Fibroblast of skin of back (primary cell): ENCODE measurements at regions not wholly inside any gene's neighbourhood (a gene's known extent, or its start where the extent isn't known, plus 50 kb on each side); places are given as distances from the start of the nearest gene placed in this dataset.
"Not testable (repeated sequence)": the region's sequence is repeated elsewhere in the genome, so short reads cannot be mapped to it uniquely, and the experiment has no call there.

ENCODE experiments used
- DNase-seq: peaks from one replicate; pipeline ENCODE4 v3.0.0-alpha.2; 2013

DNA sequence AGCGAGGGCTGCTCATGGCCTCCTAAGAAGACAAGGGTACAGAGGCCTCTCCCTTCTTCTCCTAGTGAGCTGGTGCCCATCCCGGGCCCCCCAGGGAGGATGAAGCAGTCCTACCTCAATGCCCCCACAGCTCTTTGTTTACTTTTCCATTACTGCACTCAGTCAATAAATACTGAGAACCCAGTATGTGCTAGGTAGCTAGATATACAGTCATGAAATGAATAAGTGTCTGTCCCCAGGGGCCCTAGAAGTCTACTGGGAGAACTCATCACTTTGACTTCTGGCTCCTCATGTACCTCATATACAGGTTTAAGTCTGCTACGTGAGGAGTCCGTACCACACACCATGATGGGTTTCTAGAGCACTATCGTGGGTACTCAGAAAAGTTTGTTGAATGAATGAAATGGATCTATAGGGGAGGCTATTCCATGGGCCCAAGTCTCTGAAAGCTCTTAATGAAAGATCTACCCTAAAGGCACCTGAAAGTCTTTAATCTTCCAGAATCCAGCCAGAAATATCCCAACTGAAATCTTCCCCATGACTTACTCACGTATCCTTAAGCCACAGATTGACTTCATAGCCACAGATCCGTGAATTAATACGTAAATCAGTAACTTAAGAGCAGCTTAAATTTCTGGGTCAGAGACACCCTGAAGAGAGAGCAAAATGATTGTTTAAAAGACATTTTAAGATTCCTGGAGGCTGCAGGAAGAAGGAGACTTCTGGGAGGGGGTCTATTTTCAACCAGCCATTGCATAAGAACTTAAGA, 51.6 kb upstream of the POMP start:
- DNase-seq: no peak

DNA sequence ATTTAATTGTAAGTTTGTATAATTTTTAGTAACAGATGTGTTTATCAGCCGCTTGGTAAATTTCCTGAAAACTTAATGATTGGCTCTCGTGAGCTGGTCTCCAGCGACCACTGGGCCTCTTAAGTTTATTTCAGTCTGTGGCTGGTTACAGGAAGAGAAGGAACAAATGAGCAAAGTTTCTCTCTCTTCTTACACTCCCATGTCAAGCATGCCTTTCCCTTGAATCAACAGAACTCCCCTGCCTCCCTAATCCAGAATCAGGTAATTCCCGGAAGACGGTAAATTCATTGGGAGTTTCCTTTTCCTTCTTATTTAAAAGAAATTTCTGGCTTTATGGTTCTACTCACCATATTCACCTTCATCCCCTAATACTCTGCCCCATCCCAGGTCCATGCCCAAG, 52.5 kb upstream of the POMP start:
- DNase-seq: no peak

DNA sequence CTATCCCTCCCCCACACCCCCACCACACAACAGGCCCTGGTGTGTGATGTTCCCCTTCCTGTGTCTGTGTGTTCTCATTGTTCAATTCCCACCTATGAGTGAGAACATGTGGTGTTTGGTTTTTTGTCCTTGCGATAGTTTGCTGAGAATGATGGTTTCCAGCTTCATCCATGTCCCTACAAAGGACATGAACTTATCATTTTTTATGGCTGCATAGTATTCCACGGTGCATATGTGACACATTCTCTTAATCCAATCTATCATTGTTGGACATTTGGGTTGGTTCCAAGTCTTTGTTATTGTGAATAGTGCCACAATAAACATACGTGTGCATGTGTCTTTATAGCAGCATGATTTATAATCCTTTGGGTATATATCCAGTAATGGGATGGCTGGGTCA, 53.8 kb upstream of the POMP start:
- DNase-seq: not testable (repeated sequence)

DNA sequence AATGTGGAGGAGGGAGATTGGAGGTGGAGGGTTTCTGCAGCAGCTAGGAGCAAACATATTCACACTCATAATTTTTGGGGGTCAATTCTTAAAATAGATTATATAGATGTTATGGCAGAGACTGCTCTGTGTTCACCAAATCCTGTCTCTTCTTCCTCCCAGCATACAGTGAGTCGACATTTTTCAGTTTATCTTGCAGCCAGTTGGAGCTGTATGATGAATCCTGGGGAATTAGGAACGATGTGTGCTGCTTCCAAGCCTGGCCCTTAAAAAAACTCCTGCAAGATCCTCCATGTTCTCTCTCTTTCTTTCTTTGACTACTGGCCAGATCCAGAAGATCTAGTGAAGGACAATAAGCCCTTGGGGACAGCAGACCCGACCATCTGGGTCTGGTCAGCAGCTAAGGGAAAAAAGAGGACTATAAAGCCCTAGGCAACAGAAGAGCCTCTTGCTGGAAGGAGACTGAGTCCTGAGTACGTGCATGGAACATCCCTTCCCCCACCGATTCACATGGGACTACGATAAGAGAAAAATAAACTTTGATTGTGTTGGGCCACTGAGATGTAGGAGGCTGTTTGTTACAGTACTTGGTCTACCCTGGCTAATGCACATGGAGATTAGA, 55.8 kb upstream of the POMP start:
- no peak for DNase-seq

DNA sequence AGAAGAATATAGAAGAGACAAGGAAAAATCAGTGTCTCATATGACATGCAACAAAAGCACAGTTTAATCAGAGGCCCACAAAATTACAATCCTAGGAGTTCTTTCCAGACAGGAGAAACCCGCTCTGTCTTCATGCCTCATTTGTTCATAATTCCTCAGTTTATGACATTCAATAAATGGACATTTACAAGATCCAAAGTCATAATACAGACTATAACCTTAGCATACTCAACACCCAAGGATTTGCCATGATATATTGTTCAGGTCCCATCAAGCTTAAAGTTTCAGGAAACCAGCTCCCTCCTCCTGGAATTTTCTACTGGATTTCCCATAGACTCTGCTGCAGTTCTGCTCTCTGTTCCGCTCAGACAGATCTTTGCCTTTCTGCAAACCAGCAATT, 56.4 kb upstream of the POMP start:
- no peak for DNase-seq

DNA sequence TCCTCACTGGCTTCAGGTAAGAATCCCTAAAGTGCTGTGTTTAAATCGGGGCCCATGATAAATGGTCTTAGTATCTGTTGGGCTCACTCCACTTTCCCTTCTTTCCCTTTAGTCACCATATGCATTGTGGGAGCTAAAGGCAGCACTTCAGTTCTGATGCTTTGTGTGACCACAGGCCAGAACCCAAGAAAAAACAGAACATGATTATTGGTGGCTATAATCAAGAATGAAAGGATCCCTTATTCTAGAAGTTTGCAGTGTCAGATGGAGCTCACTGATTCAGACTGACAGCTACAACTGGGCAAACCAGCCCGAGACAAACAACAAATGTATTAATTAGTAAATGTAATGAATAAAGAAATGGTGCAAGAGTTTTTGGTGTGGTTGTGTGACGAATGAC, 57.3 kb upstream of the POMP start:
- DNase-seq: no peak

DNA sequence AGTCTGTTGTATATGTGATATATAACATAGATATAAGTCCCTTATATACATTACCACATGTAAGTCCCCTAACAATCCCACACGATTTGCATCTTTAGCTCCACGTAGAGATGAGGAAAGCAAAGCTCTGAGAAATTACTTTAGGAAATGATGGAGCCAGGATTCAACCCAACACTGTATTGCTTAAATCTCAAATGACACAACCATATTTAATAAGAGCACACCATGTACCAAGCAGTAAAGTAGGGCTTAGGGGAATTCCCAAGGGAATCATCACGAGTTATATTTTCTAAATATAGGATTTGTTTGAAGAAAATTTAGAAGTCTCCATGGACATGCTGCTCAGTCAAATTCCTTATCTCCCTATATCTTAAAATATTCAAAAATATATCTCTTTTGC, 61.3 kb upstream of the POMP start:
- no peak for DNase-seq

DNA sequence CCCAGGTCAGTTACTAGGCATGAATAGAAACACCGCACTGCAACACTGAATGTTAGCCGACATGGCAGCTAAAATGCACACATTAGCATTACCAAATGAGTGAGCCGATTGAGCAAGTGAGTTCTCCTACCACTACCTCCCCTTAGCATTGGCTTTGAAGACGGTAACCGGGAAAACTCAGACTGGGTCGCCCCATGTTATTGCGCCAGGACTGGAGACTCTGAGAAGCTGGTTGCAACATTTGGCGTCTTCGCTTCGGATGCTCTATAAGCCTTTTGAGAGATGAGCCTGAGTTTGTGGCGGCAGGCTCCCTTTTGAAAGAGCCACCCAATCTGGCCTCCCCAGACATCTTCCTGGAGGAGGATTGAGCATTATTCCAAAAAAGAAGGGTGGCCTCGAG, 68.5 kb upstream of the POMP start:
- no peak for DNase-seq

DNA sequence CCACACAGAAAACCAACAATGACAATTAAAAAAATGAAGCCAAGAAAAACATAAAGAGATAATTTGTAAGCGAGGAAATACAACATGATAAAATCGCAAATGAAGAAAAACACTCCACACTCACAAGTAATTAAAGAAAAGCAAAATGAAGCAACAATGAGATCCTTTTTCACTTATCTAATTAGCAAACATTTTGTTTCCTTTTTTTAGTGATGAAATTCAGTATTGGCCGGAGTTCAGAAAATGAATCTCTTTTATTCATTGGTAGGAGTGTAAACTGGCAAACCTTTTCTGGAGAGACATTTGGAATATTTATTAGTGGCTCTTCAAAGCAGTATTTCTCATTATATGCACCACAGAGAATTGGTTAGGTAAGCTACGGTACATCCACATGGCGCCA, 70.6 kb upstream of the POMP start:
- DNase-seq: no peak

DNA sequence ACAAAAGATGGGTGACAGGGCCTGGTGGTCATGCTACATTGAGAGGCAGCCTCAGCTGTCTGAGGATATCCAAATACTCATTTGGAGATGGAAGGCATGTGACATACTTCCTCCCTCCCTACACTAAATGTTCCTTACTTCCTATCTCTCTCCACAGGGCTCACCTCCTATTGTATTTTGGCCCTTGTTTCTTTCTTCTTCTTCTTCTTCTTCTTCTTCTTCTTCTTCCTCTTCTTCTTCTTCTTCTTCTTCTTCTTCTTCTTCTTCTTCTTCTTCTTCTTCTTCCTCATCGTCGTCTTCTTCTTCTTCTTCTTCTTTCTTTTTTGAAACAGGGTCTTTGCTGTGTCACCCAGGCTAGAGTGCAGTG, 71.8 kb upstream of the POMP start:
- DNase-seq: no peak

DNA sequence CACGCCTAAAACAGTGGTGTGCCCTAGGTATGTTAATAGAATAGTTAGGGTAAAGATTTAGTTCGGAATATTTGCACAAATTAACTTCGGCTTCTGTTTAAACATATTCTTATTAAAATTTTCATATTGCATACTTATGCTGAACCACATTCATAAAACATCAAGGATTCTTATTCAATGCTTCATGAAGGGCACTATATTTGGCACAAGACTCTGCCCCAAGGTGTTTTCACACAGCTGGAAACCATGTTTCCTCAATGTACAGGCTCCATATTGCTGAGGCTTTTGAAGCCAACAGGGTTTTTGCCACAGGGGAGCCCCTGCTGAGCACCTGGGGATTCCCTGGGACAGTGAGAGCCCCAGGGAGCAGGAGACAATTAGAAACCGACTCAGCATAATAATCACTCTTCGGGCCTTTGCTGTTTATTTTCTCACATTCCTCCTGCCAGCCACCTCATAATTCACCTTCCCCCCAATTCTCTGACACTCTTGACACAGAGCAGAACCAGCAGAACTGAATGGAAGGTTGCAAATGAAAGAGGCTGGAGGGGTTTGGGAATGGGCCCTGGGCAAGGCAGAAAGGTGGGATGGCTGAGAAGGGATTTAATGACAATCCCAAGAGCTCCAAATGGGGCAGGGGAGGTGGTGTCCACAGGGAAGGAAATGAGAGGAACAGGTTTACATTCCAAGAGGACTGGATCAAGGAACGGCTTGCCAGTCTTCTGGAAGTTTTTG, 72.3 kb upstream of the POMP start:
- DNase-seq: no peak

DNA sequence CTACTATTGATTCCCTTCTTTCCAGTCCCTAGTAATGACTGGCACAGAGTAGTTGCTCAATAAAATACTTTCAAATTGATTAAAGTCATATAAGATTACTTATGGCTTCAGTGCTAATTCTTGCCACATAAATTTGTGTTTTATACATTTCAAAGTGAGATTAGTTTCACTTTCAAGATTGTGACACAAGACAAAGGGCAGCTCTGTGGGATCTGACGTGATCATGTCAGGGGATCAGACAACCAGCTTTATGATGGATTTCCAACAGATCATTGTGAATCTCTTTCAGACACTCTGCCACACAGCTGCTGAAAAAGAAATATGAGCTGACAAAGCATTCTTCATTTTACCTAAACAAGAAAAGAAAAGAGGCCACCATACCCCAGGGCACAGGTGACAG, 73.4 kb upstream of the POMP start:
- no peak for DNase-seq

DNA sequence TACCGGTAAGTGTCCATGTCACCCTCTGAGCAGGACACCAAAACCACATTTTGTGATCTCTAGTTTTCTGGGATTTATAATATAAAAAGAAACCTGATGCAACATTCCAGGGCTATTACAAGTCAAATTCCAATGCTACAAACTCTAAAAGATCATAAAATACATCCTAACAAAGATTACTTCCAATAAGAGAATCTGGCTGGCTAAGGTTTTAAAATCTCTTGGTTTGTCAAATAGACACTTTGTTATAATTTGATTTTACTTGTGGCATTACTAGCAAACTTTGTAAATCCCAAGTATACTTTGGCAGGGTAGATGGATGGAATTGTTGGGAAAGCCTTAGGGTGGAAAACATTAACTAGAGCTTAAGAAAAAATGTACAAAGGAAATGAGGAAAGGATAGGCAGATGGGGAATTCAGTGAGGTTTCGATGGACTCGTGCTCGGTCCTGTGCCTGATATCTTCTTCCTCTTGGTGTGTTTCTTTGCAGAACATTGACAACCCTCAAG, 74.0 kb upstream of the POMP start:
- peak; percentile 86 for DNase-seq

DNA sequence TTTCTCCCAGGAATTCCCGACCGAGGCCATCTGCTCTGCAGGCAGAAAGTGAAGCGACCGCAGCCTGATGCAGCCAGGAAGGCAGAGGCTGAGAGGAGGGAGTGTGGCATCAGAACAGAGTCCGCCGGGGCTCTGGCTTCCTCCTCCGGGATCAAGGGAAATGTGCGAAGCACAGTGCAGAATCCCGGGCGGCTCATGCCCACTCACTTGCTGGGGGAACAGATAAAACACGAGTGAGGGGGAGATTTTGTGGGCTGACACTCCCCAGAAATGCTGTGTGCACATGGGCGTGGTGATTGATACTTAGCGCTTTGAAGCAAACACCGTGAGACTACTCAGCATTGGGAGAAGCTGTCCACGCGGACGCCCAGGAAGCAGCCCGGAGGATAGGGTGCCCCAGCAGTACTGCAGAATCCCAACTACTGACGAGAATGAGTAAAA, 75.3 kb upstream of the POMP start:
- peak; percentile 58 for DNase-seq

DNA sequence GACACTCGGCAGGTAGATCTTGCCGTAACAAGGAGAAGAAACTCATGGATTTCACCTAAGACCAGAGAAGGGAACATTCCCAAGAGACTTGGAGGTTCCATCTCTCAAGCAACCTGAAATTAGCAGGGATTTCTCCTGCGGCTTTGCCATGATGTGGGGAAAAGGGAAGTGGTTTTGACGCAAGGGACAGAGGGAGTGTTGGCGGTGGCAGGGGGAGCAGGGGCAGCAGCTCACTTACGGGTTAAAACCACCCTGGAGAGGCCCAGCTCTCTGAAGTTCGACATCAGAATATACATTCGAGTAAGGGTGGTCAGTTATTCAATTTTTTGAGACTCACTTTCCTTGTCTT, 76.1 kb upstream of the POMP start:
- DNase-seq: no peak

DNA sequence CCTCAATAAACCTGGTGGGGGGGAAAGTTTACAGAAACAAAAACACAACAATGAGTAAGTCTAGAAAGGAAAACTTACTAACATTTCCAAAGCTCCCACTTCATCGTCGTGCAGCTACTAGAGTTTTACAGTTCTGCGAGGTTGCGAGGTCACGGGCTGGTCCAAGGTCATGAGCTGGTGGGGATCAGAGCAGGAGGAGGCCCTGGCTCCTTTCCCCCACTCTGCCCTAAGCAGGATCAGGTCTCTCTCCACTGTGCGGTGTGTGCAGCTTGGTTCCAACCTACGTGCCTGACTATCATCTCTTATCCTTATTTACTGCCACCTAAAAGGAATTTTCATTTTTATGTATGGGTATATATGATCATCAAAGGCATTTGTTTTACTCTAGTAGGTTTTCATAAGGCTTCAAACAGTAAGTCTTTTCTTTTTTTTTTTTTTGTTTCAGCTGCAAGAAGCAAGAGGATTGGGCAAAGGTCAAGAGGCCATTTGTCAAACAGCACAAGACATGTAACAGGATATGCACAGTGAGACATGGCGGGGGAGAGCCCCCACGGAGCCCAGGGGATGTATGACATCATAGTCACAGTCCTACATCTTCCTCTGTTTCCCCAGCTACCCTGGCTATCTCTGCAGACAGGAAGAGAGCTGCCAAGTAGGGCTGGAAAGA, 76.6 kb upstream of the POMP start:
- DNase-seq: peak; percentile 30

DNA sequence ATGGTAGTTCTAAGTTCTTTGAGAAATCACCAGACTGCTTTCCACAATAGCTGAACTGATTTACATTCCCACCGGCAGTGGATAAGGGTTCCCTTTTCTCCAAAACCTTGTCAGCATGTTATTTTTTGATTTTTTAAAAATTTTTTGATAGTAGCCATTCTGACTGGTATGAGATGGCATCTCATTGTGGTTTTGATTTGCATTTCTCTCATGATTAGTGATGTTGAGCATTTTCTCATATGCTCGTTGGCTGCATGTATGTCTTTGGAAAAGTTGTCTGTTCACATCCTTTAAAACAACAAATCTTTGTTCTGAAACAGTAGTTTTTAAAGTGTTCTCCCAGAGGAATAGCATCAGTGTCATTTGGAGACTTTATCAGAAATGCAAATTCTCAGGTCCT, 77.5 kb upstream of the POMP start:
- peak; percentile 71 for DNase-seq

DNA sequence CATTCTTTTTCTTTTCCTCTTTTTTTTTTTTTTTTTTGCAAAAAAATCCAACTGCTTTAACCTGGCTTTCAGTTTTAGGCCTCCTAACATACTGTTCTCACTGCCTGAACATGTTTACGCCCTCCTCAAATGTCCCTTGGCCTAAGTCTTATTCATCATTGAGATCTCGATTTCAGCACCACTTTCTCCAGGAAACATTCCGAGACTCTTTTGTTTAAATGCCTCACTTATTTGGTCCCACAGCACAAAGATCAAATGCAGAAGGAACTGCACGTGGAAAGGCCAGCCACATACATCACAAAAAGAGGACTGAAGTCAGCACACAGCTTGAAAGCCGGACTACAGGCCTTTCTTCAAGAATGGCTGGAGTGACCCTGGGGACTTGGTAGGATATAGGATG, 79.2 kb upstream of the POMP start:
- DNase-seq: no peak

DNA sequence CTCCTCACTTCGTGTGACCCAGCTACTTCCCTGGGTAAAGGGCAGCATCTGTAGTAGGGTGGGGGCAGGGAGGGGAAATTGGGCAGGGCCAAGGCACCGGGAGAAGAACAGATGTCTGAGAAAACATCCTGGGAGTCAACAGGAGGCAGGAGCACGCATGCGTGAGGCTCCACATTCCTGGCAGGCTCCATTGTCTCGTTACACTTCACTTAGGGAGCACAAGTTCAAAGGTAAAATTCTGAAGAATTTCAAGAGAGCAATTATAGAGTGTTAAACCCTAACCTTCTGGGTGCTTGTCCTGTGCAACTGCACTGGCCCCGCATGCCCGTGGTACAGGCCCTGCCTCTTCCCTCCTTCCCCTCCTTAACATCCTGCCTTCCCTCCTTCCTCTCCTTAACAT, 79.6 kb upstream of the POMP start:
- DNase-seq: peak; percentile 33

DNA sequence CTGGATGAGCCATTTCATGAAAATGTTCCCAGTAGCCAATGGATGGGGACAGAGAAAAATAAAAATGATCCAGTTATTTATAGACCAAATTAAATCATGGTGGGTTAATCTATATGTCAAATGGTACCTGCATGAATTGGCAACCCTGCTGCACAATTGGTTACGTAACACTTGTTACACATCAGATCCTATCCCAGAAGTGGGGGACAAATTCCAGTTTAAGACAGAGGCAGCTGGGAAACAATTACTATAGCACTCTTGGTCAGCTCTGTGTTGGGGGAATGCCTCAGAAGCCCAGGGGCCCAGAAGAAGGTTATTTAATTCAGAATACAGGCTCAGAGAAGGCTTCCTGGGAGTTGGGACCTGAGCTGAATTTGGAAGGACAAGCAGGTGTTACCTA, 81.1 kb upstream of the FLT1 start:
- DNase-seq: no peak

DNA sequence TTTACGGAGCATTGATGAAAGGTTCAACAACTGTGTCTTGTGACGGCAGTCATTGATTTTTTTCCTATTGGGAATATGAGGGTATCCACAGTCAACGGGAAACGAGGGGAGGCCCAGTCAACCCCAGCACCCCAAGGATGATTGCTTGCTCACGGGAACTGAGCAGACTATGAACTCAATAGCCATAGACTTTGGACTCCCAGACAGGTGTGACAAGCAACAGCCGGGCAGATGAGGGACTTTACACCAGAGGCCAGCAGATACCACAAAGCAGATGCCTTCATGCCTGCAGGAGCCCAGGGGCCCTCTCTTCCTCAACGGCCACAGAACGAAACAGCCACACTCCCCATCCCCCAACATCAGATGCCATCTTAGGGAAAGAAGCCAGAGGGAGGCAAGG, 80.3 kb upstream of the FLT1 start:
- DNase-seq: no peak

DNA sequence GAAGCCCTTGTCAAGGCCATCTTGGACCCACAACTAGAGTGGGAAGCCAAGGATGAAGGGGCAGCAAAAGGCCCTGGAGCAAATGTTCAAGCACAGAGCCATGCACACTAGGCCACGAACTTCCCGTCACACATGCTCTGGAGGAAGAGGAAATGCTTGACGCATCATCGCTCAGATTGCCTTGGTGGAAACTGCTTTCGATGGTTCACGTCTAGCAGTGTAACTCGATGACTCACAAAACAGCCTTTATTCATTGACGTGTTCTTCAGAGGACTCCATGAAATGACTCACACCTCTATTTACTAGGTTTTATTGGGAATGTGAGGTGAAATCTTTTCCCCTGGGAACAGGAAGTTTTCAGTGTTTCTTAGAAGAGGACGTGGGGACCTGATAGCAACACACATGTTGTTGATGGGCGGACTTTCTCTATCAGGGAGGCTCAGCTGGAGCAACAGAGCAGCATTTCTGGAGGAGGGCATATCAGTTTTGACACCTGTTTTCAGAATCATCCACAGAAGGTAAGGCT, 79.8 kb upstream of the FLT1 start:
- DNase-seq: peak; percentile 96
